ENCODE measurements at regions not wholly inside any gene's neighbourhood (a gene's known extent, or its start where the extent isn't known, plus 50 kb on each side); places are given as distances from the start of the nearest gene placed in this dataset.
A peak's percentile ranks its signal among the peaks of the same experiment; 100 is the strongest.

DNA sequence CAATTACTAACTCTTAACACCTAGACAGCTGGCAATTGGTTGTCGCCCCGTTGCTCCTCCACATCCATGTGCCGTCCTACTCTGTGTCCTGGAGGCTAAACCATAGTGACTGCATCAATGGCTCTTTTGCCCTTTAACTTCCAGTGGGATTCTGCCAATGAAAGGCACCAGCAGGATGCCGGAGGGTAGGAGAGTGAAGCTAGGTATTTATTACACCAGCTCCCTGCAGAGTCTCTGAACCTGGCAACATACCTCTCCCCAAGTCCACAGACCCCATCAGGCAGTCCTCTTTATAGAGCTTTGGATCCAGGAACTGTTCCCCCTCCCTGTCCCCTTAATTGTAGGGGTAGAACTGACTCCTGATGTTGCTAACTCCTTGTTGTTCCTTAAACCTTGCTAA is 426.8 kb downstream of the HNRNPD start:
- no peak for DNase-seq (ENCODE audit: low spot score)

DNA sequence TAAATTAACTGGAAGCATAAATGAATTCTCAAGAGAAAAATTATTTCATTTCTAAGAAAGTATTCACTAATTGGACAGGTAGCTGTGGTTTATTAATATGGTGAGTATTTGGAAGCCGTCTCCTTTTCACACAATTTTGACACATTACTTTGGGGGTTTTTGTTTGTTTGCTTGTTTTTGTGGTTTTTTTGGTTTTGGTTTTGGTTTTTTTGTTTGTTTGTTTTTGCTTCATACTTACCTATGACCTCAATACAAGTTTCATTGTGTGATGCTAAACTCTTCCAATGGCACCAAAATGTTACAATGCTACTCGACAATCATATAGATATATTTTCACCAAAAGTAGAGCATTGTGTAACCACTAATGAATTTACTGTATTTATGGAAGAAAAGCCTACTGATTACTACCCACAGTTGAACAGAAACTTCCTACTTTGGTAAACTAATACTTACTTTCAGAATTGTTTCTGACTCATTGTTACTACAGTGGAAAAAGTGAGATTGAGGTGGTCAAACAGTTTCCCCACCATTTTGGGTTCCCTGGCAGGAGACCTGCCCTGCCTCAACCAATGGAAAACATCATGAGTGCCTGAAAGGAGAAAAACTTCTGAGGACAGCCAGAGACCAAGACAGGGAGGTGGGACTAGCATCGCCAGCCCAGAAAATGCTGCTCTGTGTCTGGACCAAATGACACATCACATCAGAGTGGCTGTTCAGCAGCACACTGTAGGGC is 443.1 kb downstream of the HNRNPD start:
- no peak for DNase-seq (ENCODE audit: low spot score)

DNA sequence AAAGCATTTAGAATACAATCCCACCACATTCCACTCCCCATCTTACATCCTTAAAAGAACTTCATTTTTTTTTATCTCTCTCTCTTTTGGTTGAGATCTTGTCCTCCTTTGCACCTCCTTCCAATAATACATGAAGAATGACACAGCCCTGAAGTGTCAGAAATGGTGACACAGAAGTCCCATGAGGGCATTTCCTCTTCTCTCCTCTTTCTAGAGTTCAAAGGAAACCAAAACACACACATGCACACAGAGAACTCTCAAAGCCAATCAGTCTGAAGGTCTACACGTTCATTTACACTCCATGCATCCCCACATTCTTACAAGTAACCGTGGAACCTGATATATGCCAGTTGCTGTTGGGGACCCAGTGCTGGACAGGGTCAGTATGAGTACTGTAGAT is 450.7 kb downstream of the HNRNPD start:
- no peak for DNase-seq (ENCODE audit: low spot score)

DNA sequence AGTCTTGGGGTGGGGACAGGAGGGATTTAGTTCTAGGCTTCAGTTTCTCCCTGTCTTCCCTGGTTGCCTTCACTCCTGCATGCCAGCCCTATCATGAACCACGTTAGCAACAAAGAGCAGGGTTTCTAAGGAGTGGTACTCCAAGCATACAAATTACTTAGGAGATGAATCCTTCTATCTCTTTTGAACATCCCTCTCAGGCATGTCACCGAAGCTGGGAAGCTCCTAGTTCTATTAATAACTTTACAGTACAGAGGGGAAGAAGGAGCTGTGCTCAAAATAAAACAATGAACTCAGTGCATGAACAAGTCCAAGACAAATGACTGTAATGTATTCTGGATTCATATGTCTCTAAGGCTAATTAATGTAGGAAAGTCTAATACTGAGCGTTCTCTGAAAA is 450.6 kb upstream of the RASGEF1B start:
- peak; percentile 50 for DNase-seq (ENCODE audit: low spot score)

DNA sequence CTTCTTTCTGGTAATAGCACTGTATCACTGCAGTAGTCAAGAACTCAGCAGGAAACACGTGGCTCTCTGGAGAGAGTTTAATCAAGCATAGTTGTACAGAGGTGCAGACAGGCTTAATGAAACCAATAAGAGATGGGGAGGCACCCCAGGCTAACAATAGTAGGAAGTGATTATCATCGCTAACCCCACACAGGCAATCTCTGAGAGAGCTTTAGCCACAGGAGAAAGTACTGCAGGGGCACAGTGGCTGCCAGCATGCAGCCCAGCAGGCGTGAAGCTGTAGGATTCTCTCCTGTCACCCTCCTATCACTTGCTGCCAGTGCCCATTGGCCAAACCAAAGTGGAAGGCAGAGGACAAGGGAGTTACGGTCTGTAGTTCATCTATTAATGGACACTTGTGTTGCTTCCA is 450.0 kb upstream of the RASGEF1B start:
- no peak for DNase-seq (ENCODE audit: low spot score)

DNA sequence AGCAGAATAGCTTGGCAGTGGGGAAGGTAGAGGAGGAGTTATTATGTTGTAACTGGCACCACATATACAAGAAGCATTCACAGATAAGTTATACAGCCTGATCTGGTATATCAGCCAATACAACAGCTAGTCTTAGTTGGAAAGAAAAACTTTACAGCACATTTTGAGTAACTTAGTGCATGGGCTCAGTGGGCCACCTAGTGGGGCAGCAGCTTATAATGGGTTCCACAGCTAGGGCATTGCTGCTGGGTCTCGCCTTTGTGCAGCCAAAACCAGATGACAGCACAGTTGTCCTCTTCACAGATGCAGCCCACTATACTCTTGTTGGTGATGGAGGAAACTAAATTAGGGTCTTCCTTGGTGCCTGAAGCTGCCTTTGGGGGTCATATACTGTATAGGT is 448.1 kb upstream of the RASGEF1B start:
- no peak for DNase-seq (ENCODE audit: low spot score)

DNA sequence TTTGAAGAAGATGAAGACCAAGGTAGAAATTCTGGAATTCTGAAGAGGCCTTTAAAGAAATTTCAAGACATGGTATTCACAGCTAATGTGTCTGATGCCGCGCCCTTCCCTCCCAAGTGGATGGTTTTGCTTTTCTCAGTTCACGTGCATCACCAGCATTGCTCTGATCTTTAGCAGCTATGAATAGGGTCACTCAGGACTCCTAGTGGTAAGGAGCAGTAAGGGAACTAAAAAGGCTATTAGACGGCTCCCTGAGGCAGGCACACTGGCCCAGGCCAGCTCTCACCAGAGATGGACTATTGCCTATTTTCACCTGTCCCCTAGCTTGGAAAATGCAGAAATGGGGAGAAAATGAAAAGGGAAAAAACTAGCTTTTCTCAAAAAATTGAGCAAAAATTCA is 447.5 kb upstream of the RASGEF1B start:
- DNase-seq (ENCODE audit: low spot score): no peak

DNA sequence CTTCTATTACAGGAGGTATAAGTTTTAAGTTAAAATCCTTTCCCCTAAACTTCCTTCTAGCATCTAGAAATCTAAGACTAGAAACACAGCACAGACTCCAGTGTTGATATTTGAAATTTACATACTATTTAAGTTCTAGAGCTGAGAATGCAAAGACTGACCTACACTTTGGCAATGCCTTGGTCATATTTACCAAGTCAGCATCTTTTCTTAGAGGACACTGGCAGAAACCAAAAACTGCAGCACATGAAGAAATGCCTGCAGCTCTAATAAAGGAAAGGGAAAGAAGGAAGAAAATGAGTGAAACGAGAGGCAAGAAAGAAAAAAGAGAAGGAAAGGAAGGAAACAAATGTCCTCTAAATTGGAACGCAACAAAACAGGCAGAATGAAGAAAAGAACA is 443.7 kb upstream of the RASGEF1B start:
- DNase-seq (ENCODE audit: low spot score): no peak

DNA sequence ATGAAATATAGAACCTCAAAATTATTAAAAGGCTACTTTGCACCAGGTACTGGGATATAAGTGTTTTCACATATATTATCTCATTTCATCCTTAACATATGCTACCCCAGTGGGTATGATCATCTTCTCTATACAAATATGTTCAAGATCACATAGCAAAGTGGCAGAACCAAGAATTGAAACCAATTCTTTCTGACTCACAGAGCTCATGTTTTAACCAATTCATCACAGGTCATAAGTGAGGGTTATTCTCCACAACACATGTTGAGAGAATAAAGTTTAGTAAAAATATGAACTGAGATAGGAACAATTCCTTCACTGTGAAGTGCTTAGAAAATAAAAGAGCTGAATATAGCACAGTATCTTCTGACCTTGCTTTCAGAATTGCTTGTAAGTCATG is 442.9 kb upstream of the RASGEF1B start:
- DNase-seq (ENCODE audit: low spot score): no peak

DNA sequence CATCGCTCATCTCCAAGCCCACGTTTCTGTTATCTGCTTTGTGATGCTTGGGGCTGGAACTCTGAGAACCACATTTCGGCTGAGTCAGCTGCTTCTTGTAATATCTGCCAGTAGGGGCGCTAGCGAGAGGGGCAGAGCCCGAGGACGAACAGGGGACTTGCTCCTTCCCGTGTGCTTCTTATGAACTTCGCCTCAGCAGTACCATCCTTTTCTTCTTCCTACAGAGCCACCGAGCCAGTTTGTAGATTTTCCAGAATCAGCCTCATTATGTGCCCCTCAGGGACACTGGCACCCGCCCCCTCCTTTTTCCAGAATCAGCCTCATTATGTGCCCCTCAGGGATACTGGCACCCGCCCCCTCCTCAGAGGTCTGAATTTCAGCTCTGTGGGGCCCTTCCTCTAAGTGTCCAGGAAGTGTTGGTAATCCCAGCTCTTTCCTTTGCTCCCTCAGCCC is 441.7 kb upstream of the RASGEF1B start:
- DNase-seq (ENCODE audit: low spot score): no peak

DNA sequence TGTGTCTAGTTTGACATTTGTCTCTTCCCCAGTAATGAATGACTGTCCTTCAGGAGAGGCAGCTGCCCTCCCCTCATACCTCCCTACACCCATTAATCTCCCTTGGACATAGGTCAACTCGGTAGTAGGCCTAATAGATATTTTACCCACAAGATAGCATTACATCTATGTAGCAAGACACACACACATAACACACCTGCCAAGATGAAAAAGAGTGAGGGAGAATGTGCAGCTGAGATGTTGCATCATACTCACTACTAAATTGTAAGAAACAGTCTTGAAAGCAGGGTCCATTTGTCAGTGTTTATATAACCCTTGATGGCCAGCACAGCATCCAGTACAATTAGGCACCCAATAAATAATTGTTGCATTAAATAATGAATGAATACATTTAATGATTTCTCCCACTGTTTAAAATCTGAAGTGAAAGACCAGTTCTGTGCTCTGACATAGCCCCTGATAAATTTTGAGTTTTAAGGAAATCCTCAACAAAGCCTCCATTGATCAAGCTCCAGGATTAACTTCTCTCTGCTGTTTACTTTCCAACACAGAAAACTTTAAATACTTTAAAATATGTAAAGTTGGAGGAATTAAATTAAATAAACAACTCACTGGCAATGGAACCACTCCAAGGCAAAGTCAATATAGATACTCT is 440.8 kb upstream of the RASGEF1B start:
- DNase-seq (ENCODE audit: low spot score): no peak

DNA sequence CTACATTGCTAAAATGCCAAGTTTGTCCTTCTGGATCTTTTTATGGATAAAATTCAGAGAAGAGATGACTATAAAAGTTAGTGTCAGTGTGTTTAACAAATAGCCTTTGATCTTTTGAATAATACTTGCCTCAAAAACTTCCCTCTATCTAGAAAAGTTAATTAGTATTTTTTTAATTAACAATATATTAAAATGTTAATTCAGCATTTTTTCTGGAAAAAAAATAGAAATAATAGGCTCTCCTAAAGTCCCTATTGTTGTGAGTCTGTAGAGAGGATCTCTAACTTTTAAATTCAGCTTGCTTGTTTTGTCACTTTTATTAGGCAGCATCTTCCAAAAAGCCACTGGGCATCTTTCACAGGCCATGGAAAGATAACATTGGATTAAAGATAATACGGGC is 435.2 kb upstream of the RASGEF1B start:
- no peak for DNase-seq (ENCODE audit: low spot score)

DNA sequence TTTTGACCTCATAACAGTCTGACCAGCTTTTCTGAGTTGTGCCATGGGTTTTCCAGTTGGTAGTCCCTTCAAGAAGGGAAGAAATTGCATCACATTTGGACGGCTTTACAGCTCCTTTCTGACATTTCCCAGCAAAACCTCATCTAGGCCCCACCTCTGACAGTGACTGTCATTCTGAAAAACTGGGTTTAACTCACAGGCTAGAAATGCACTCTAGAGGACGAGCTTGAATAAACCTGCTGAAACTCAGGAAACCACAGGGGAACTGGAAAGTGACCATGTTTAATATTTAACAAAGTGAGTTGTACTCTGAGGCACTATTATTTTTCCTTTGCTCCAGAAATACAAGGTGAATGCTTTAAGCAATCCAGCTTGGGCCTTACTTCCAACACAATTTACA is 434.3 kb upstream of the RASGEF1B start:
- no peak for DNase-seq (ENCODE audit: low spot score)

DNA sequence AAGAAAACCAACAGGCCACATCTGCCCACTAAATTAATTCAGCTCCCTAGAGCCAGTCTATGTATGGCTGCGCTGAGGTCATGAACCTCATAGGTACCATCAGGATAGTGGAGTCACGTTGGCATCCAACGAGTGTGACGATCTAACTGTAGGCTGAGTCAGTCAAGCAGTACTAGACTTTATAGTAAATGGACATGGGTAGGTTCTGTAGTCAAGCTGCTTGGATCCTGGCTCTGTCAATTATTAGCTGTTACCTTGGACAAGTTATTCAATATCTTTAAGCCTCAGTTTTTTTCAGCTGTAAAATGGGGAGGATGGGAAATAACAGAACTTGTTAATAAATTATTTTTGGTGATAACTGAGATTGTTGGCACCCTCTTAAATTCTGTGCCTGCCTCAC is 432.4 kb upstream of the RASGEF1B start:
- DNase-seq (ENCODE audit: low spot score): no peak

DNA sequence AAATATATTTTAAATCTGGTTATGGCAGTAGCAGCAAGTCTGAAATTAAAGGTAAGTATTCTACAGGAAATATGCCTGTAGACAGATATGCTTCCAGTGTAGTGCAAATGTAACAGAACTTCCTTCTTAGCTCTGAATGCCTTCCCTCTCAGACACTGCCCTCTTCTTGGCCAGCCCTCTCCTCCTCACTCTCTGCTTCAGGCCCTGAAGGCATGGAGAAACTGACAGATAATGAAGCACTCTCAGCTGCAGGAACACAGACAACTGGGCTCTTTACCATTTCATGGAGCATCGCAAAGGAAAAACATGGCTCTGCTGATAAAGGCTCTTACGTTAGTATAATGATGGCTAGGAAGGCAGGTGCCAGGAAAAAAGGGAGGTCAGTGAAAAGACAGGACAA is 431.5 kb upstream of the RASGEF1B start:
- DNase-seq (ENCODE audit: low spot score): no peak

DNA sequence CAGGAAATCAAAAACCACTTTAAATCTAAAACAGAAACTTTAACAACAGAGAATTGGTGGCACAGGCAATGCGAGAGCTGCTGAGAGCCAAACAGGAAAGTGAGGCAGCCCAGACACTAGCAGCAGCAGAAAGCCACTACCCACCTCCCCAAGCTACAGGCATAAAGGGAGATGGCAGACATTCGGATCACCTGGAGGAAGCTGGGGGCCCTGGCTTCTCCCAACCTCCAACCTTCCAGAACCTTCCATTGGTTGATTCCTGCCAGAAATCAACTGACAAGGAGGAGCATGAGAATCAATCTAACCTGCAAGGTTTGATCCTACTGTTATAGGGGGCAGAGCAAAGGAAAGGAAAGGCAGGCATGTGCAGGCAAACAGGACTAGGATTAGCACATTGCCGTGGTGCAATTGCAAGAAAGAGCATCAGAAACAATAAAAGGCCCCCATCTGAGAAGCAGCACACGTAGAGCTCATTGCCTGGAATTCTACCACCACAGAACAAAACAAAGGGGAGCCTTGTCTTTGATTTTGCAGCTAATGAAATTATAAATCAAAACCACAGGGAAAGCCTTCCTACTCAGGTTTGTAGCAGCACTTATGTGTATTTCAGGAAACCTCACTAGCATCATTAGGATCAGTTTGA is 427.3 kb upstream of the RASGEF1B start:
- peak; percentile 26 for DNase-seq (ENCODE audit: low spot score)

DNA sequence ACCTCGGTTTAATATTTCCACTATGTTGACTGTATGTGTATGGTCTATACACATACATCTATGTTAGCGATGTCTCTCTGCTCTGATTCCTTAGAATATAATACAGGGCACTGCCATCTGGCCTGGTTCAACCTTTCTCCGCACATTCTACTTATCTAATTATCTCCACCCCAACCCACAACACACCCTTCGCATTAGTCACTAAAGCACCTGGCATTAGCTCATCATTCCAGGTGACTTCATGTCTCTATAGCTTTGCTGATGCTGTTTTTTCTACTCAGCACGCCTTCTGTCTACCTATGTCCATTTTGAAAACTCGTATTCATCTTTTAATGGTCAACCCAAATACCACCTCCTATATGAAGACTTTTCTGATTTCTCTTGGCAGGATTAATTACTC is 425.2 kb upstream of the RASGEF1B start:
- DNase-seq (ENCODE audit: low spot score): no peak

DNA sequence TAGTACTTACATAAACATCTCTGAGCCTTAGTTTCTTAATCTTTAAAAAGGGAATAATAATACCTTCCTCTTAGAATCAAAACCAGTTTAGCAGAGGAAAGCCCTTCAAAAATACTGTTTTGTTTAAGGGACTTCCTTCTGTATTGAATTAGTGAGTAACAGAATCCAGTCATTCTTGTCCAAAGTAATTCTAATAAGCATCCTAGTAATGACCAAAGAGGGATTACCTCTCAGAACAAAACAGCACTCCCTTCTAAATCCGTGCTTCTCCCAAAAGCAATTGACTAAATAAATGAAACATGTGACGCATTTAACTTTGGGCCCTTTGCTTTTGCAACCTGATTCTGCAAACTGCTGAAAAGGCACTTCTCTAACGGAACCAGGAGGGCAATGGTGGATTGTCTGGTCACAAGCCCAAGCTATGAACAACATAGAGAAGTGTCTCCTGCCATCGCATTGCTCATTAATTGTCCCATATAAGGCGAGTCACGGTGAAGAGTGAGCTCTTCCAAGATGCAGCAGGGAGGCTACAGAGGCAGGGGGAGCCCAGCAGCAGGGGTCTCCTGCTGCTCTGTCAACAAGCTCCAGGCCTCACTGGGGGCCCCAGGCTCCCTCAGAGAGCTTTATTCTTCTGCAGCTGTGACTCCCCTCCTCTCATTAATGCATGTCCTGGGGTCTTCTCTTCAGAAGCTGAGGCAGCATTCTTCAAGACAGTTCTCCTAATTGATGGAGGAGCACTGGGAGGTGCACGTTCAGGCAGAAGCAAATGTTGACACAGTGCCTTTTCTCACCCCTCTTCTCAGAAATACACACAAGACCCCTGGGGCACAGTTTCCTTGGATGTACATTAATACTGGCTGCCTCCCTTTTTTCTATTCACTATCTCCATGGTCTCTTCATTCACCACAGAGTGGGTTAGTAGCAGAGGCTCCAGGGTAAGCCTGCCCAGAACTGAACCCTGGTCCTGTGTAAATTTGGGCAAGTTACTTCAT is 419.6 kb upstream of the RASGEF1B start:
- no peak for DNase-seq (ENCODE audit: low spot score)

DNA sequence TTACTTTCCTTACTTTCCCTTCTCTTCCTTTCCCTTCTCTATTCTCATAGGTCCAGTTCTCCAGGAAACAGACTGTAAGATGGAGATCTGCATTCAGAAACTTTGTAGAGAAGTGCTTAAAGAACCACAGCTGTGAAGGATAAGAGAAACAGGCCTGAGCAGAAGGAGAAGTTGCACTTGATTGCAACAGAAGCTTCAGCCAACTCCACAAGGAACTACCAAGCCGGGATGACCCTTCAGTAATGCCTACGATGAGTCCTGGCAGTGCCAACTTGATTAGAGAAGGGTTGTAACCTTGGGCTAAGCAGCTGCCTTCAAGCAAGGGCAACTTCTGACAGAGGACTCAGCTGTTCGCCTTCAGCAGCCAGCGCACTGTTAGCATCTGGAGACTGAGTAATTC is 413.3 kb upstream of the RASGEF1B start:
- no peak for DNase-seq (ENCODE audit: low spot score)

DNA sequence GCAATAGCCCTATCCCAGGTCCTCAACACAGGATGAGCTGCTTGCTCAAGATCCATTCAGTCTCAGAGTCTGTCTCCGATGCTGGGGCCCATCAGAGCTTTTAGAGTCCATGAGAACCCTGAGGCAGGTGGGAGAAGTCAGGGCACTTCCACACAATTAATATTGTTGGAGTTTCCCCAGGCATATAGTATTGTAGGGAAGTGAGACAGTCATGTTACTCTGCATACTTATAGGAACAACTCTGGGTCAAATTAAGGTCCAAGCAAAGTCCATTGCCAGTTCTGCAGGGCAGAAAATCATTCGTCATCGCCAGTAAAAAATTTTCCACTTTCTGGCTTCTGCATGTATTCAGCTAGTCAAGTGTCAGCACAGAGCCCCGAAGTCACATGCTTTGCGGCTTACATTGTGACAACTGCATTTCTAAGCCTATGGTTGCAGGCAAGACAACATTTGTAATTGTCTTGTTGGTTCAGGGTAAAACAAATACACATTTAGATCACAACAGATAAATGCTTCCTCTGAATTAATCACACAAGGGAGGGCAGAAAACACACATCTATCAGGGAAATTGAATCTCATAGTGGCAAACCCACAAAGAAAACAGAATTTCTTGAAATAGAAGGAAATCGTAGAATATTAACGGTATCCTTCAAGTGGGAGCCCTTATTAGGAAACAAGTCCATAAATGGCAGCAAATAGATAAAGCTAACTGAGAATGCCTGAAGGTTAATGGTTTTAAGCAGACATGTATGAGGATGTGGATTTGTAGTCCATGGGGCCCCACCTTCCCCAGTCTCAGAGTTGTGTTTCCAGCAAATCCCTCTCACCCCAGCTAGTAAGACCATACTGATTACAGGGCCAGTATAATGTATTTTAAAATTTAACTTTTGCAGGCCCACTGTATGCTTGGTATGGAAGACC is 412.1 kb upstream of the RASGEF1B start:
- no peak for DNase-seq (ENCODE audit: low spot score)

DNA sequence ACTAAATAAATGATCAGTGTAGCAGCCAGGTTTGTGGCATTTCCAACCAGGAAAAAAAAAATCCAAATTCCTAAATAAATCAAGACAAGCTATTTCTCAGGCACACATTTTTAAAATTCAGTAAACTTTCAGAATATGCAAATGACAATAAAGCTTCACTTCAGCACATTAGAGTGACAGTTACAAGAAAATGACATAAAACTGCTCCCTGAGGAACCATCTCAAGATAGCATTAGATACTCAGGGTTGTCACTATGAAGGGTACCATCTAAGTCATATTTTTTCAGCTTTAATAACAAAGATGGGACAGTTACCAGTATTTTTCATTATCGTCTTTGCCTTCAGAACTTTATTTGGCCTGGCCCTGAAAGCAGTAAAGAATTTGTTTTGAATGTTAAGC is 411.3 kb upstream of the RASGEF1B start:
- DNase-seq (ENCODE audit: low spot score): no peak
